ENCODE measurements at regions not wholly inside any gene's neighbourhood (a gene's known extent, or its start where the extent isn't known, plus 50 kb on each side); places are given as distances from the start of the nearest gene placed in this dataset.
A peak's percentile ranks its signal among the peaks of the same experiment; 100 is the strongest.

- no peak for TF ChIP-seq CTCF (IDR thresholded peaks at IDR 0.05; ENCODE audit: low read length, missing control alignments)
- DNase-seq (ENCODE audit: low read depth), result peak; percentile 25
- no peak overlapping the region for H3K4me3 ChIP-seq (replicated peaks; ENCODE audit: low read depth, low read length)
These were observed 532.2 kb downstream of the MATN1 start for GRCh38 chr1:30191154-30191702.

- TF ChIP-seq CTCF (IDR thresholded peaks at IDR 0.05; ENCODE audit: low read length, missing control alignments), result no peak
- DNase-seq (ENCODE audit: low read depth), result no peak
- no peak overlapping the region for H3K4me3 ChIP-seq (replicated peaks; ENCODE audit: low read depth, low read length)
These were observed 532.8 kb downstream of the MATN1 start for GRCh38 chr1:30190511-30191153.

- DNase-seq (ENCODE audit: low read depth), result no peak
- no peak for TF ChIP-seq CTCF (IDR thresholded peaks at IDR 0.05; ENCODE audit: low read length, missing control alignments)
- H3K4me3 ChIP-seq (replicated peaks; ENCODE audit: low read depth, low read length), result no peak overlapping the region
These were observed 533.4 kb downstream of the MATN1 start for GRCh38 chr1:30189818-30190500.

- DNase-seq (ENCODE audit: low read depth), result no peak
- no peak overlapping the region for H3K4me3 ChIP-seq (replicated peaks; ENCODE audit: low read depth, low read length)
- no peak for TF ChIP-seq CTCF (IDR thresholded peaks at IDR 0.05; ENCODE audit: low read length, missing control alignments)
These were observed 534.4 kb downstream of the MATN1 start for GRCh38 chr1:30188999-30189398.

GRCh38 chr1:30188329-30188728, 535.1 kb downstream of the MATN1 start:
- no peak for DNase-seq (ENCODE audit: low read depth)

GRCh38 chr1:30187413-30188023, 535.9 kb downstream of the MATN1 start:
- TF ChIP-seq CTCF (IDR thresholded peaks at IDR 0.05; ENCODE audit: low read length, missing control alignments), result no peak
- no peak for DNase-seq (ENCODE audit: low read depth)
- H3K4me3 ChIP-seq (replicated peaks; ENCODE audit: low read depth, low read length), result no peak overlapping the region

More at GRCh38 chr1:30188329-30188728, 535.1 kb downstream of the MATN1 start:
- TF ChIP-seq CTCF (IDR thresholded peaks at IDR 0.05; ENCODE audit: low read length, missing control alignments), result no peak
- H3K4me3 ChIP-seq (replicated peaks; ENCODE audit: low read depth, low read length), result no peak overlapping the region

All from fibroblast of pulmonary artery (primary cell).